ENCODE measurements at regions not wholly inside any gene's neighbourhood (a gene's known extent, or its start where the extent isn't known, plus 50 kb on each side); places are given as distances from the start of the nearest gene placed in this dataset.
"Not testable (repeated sequence)": the region's sequence is repeated elsewhere in the genome, so short reads cannot be mapped to it uniquely, and the experiment has no call there.

- DNase-seq (ENCODE audit: low spot score) = no peak
Observed at GRCh38 chr2:161067846-161068350, 92.3 kb upstream of the TANK start.

GRCh38 chr2:161068670-161069069 is 91.6 kb upstream of the TANK start:
- no peak for DNase-seq (ENCODE audit: low spot score)

- DNase-seq (ENCODE audit: low spot score) = no peak
Observed at GRCh38 chr2:161070693-161071479, 89.3 kb upstream of the TANK start.

GRCh38 chr2:161072436-161072835 is 87.8 kb upstream of the TANK start:
- DNase-seq (ENCODE audit: low spot score) = not testable (repeated sequence)

- DNase-seq (ENCODE audit: low spot score) = no peak
Observed at GRCh38 chr2:161075701-161076100, 84.5 kb upstream of the TANK start.

GRCh38 chr2:161076936-161077335 is 83.3 kb upstream of the TANK start:
- no peak for DNase-seq (ENCODE audit: low spot score)

- no peak for DNase-seq (ENCODE audit: low spot score)
Observed at GRCh38 chr2:161077367-161078210, 82.6 kb upstream of the TANK start.

- no peak for DNase-seq (ENCODE audit: low spot score)
Observed at GRCh38 chr2:161078211-161078539, 82.1 kb upstream of the TANK start.

GRCh38 chr2:161085149-161085548 is 75.1 kb upstream of the TANK start:
- DNase-seq (ENCODE audit: low spot score) = no peak

GRCh38 chr2:161088658-161089350 is 71.4 kb upstream of the TANK start:
- DNase-seq (ENCODE audit: low spot score) = no peak

- no peak for DNase-seq (ENCODE audit: low spot score)
Observed at GRCh38 chr2:161090411-161090810, 69.8 kb upstream of the TANK start.

- no peak for DNase-seq (ENCODE audit: low spot score)
Observed at GRCh38 chr2:161095314-161095713, 64.9 kb upstream of the TANK start.

- no peak for DNase-seq (ENCODE audit: low spot score)
Observed at GRCh38 chr2:161096336-161096735, 63.9 kb upstream of the TANK start.

- no peak for DNase-seq (ENCODE audit: low spot score)
Observed at GRCh38 chr2:161097157-161097556, 63.1 kb upstream of the TANK start.

- no peak for DNase-seq (ENCODE audit: low spot score)
Observed at GRCh38 chr2:161100211-161100895, 59.9 kb upstream of the TANK start.

GRCh38 chr2:161101406-161101805 is 58.8 kb upstream of the TANK start:
- no peak for DNase-seq (ENCODE audit: low spot score)

GRCh38 chr2:161102770-161103450 is 57.3 kb upstream of the TANK start:
- DNase-seq (ENCODE audit: low spot score) = no peak

- no peak for DNase-seq (ENCODE audit: low spot score)
Observed at GRCh38 chr2:161103451-161103831, 56.8 kb upstream of the TANK start.

GRCh38 chr2:161104054-161104553 is 56.1 kb upstream of the TANK start:
- DNase-seq (ENCODE audit: low spot score) = no peak

GRCh38 chr2:161107265-161107664 is 53.0 kb upstream of the TANK start:
- no peak for DNase-seq (ENCODE audit: low spot score)

Measured in hematopoietic multipotent progenitor cell treated with erythropoietin and hydrocortisone succinate and interleukin-3 and kit ligand, for 15 days (in vitro differentiated cells).